HuH-7.5 (cell line): ENCODE measurements at regions not wholly inside any gene's neighbourhood (a gene's known extent, or its start where the extent isn't known, plus 50 kb on each side); places are given as distances from the start of the nearest gene placed in this dataset.
"Not testable (repeated sequence)": the region's sequence is repeated elsewhere in the genome, so short reads cannot be mapped to it uniquely, and the experiment has no call there.

Experiments
- DNase-seq: peaks from one replicate; pipeline ENCODE4 v3.0.0; 2011; ENCODE audit warnings: low spot score

- no peak for DNase-seq
These were observed 50.8 kb upstream of the MAX start for GRCh38 chr14:65153101-65153500.

DNA sequence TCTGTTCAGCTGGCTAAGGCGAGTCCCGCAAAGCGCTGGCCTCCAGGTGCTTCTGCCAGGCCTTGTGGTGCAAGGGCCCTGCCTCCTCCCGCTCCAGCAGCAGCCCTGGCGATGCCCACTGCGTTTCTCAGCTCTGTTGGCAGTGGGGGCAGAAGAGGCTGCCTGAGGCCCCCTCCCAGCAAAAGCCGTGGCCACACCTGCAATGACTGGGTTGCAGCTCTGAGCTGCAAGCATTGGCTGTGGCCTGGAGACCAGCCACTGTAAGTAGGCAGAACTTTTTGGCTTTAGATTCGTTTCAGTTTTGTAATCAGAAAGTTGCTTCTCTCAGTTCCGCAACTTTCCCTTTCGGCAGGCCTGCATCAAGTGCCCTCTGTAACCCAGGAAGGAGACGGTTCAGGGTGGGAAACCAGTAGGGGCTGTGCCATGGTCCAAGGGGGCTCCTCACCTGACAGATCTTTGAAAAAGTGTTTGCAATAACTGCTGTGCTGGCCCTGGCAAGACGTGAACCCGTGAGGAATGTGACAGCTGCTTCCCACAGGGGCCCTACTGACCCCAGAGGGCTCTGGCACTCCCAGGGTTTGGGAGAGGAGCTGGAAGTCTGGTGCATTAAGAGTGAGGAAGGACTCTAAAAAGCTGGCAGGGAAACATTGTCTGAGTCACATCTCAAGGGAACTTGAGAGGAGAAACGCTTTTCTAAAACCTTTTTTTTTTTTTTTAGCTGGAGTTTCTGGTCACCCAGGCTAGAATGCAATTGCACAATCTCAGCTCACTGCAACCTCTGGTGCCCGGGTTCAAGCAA is 54.5 kb upstream of the MAX start:
- no peak for DNase-seq

- DNase-seq: no peak
These were observed 57.2 kb upstream of the MAX start for GRCh38 chr14:65159281-65160062.

- DNase-seq: no peak
These were observed 57.8 kb upstream of the MAX start for GRCh38 chr14:65160091-65160490.

- DNase-seq: no peak
These were observed 59.7 kb upstream of the MAX start for GRCh38 chr14:65162031-65162430.

DNA sequence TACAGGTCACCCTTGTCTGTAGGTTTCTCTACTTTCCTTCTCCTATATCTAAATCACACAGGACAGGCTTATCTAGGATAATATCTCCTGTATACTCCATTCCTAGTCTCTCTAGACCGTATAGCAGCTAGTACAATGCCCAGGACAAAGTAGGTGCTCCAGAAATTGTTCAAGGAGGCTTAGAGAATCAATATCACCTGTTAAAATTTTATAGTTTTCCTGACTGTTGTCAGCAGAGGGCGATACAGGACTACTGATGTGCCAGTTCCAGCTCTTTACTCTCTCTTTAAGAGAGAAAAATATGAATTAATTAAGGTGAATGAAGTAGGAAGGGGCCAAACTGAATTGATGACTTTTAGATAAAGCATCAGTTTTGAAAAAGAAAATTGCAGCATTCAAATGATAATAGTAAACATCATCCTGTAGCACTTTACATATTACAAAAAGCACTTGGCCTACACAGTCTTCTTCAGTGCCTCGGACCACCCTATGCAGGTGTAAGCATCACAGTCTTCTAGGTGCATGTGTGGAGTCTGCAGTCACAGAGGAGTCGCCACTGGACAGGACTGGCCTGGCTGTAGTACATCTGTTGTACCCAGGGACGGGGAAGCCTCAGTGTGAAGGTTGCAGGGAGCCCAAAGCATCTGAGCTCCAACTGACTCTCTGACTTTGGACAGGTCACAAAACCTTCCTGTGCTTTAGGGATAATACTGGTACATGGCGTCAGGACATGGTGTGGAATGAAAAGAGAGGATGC is 61.9 kb upstream of the MAX start:
- DNase-seq: peak; percentile 34

- DNase-seq: no peak
These were observed 62.5 kb upstream of the MAX start for GRCh38 chr14:65164825-65165135.

GRCh38 chr14:65167072-65167645 is 64.8 kb upstream of the MAX start:
- no peak for DNase-seq

DNA sequence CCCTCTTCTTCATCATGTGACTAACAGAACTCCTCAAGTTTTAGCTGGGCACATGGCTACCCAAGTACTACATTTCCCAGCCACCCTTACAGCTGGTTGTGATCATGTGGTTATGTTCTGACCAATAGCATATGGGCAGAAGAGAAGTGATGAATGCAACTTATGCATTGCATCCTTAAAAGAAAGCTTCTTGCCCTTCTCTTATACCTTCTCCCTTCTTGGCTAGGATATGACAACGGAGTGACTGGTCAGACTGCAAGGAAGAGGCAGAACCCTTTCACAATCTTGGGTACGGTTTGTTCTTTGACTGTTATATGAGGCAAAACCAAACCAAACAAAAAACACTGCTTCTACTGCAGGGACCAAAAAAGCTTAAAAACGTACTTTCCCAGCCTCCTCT is 66.5 kb upstream of the MAX start:
- DNase-seq: no peak

GRCh38 chr14:65169351-65169750 is 67.0 kb upstream of the MAX start:
- no peak for DNase-seq

- no peak for DNase-seq
These were observed 68.0 kb upstream of the MAX start for GRCh38 chr14:65170318-65170717.

DNA sequence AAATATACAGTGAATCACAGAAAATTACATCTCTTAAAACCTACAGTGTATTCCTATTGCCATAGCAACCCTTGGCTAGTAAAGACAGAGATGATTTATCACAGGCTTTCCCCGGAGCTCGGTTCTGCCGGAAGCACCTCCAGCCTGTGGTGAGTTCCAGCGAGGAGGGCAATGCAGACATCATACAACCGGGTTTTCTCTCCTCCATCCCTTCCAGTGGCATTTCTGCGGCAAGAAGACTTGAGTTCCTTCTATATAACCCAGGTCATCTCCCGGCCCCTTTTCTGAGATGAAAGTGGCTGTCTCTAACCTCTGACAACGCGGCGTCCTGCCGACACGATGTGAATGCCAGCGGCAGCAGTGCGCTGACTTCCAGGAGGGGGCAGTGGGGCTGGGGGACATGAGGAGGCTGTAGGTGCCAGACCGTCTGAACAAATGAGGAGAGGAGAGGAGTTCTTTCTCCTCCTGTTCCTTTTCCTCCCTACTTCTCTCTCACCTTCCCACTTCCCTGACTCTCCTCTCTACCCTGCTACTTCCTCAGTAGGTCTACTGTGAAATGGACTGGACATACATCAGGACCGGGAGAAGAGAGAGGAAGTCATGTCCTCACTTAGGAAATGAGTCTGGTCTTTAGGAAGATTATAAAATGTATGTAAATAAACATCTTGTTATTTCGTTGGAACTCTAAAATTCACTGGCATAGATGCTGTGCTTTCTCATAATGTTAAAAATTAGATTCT is 68.6 kb upstream of the MAX start:
- no peak for DNase-seq

GRCh38 chr14:65173973-65174693 is 71.8 kb upstream of the MAX start:
- no peak for DNase-seq

DNA sequence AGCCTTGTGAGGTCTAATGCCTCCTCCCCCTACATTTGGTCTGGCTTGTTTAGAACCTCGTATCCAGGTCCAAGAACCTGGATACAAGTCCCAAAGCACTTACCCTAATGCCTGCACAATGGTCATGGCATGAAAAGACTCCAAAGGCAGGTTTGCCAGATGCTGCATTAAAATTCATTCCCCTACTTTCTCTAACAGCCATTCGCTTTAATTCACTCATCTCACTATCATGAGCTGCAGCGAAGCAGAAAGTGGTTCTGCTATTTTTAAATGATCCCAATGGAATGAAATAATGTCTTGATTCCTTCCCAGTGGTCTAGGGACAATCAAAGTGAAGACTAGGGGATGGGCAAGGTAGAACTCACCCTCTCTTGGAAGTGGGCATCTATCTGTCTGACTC is 72.5 kb upstream of the MAX start:
- no peak for DNase-seq

GRCh38 chr14:65177551-65177950 is 75.2 kb upstream of the MAX start:
- no peak for DNase-seq

DNA sequence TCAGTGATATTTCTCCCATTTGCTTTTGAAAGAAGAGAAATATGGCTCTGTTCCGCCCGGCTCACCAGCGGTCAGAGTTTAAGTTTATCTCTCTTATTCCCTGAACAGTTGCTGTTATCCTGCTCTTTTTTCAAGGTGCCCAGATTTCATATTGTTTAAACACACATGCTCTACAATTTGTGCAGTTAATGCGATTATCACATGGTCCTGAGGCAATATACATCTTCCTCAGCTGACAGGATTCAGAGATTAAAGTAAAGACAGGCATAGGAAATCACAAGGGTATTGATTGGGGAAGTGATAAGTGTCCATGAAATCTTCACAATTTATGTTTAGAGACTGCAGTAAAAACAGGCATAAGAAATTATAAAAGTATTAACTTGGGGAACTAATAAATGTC is 76.9 kb upstream of the MAX start:
- DNase-seq: not testable (repeated sequence)

DNA sequence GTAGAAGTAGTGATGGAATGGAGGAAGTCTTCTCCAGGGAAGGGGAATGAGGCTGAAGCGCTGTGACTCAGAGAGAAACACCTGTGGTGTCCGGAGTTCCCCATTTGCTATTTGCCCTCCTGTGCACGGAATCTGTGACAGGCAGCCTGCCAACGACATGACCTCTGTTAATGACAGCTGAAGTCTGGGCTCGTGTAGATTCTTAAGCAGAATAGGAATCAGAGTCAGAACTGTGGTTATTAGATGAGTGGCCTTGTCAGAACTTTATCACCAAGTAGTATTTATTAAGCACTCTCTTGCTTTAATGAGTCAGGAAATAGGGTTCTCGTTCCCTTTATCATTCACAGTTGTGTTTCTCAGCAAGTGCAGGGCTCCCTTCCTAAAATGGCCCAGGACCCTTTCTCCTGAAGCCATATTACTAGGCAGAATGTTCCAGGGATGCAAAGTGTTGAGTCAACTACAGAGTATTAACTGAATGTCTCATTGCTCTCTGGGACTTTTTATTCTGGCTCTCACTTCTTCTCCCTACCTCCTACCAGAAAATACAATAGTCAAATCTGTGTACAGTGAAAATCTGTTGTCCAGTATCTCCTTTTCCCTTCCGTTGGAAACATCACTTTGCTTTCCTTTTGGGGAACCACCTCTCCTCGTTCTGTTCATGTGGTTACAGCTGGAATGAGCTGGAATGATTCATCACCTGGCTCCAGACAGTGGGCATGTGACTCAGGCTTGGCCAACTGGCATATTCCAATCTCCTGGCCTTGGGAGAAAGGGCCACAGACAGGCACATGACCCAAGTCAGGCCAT is 77.8 kb upstream of the MAX start:
- no peak for DNase-seq

- no peak for DNase-seq
These were observed 78.4 kb upstream of the MAX start for GRCh38 chr14:65180725-65181025.

DNA sequence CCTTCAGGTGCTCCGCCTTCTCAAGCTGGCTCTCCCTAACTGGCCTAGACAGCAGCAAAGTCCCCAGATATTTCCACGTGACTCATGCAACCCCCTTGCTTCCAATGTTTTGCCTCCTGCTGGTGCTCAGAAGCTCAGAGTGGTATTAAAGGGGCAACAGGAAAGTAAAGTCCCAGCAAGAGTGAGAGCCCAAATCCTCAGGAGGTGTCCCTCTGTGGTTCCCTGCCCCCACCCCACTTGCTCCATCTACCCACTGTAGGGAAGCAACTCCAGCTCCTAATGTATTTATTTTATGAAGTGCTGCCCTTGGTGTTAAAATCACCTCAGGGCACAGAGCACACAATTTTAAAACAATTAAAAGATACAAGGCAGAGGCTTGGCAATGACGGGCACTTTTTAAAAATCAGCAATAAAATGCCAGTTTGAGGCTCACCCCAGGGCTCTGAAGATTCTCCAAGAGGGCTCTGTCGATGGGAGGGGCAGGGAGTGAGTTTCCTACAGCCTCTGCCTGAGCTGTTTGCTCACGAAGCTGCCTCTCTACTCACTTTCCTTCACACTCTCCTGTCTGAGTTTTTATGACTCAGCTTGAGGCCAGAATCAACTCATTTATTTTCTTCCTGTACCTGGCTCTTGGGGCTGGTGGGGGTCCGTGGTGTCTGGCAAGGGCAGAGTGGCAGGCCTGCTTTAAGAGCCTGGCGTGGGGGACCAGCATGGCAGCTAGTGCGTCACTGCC is 81.9 kb upstream of the MAX start:
- DNase-seq: no peak

DNA sequence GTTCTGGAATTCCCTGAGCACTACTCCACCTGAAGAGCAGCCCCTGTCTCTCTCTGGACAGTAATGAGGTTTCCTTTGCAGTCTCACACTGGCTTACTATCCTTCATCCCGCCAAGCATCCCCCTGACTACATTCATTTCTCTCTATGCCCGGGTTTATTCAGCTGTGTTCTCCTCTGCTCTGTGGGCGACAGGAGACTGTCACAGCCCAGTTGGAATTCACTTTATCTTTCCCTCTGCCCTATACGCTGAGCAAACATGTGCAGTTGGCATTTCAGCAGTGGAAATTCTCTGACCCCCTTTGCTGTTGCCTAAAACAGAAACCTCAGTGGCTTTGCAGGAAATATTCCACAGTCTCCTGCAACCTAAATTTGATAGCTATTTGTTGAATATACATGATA is 83.5 kb upstream of the MAX start:
- DNase-seq: no peak
